Liver (tissue), 8 donors: ENCODE measurements at regions not wholly inside any gene's neighbourhood (a gene's known extent, or its start where the extent isn't known, plus 50 kb on each side); places are given as distances from the start of the nearest gene placed in this dataset.

Experiments
- DNase-seq: peaks from one replicate; pipeline ENCODE4 v3.0.0-alpha.2; 2017; ENCODE audit warnings: low spot score
- H3K27ac ChIP-seq, 2 donors: one replicate each; pipeline ENCODE4 v1.7.0; 2013; ENCODE audit warnings: inconsistent platforms in 2 of 2, low read length in 2 of 2, control low read depth in 1 of 2, low read depth in 1 of 2, mild to moderate bottlenecking in 1 of 2
- H3K27me3 ChIP-seq, 4 donors: one replicate each; pipeline versions ENCODE4 v1.6.1 to v1.7.0; 2013; ENCODE audit warnings: low read length in 3 of 4, inconsistent platforms in 1 of 4, mild to moderate bottlenecking in 1 of 4, moderate library complexity in 1 of 4; ENCODE audit not compliant: control insufficient read depth in 4 of 4, insufficient read depth in 4 of 4
- H3K36me3 ChIP-seq, 4 donors: one replicate each; pipeline versions ENCODE4 v1.6.1 to v1.7.0; 2013; ENCODE audit warnings: low read length in 3 of 4, mild to moderate bottlenecking in 3 of 4, low read depth in 1 of 4, moderate library complexity in 1 of 4; ENCODE audit not compliant: control insufficient read depth in 4 of 4, insufficient read depth in 3 of 4
- H3K4me1 ChIP-seq, 4 donors: one replicate each; pipeline versions ENCODE4 v1.6.1 to v1.7.0; 2013; ENCODE audit warnings: low read length in 3 of 4, mild to moderate bottlenecking in 3 of 4, moderate library complexity in 1 of 4; ENCODE audit not compliant: control insufficient read depth in 4 of 4, insufficient read depth in 4 of 4
- H3K4me3 ChIP-seq, 3 donors: one replicate each; pipeline versions ENCODE4 v1.6.1 to v1.7.0; 2013; ENCODE audit warnings: low read length in 3 of 3, control low read depth in 1 of 3, low read depth in 1 of 3, mild to moderate bottlenecking in 1 of 3
- H3K9ac ChIP-seq, 2 donors: one replicate each; pipeline ENCODE4 v1.7.0; 2013; ENCODE audit warnings: low read length in 2 of 2, mild to moderate bottlenecking in 2 of 2, moderate library complexity in 2 of 2, control low read depth in 1 of 2, low read depth in 1 of 2
- H3K9me3 ChIP-seq, 4 donors: one replicate each; pipeline versions ENCODE4 v1.6.1 to v1.7.0; 2013; ENCODE audit warnings: low read length in 3 of 4; ENCODE audit not compliant: control insufficient read depth in 4 of 4
- ATF3 ChIP-seq: IDR thresholded peaks from 2 replicates; pipeline ENCODE4 v1.6.1; 2016; ENCODE audit warnings: antibody characterized with exemption
- CTCF ChIP-seq: fragments of 150-350 bp; IDR thresholded peaks from 2 replicates; pipeline ENCODE4 v1.5.1; 2017; ENCODE audit warnings: improper control_type of control experiment, low read depth, low read length; ENCODE audit not compliant: missing input control
- EGR1 ChIP-seq, 2 donors: IDR thresholded peaks; 2 replicates each; pipeline ENCODE4 v1.6.1; 2016 to 2018; ENCODE audit warnings: antibody characterized with exemption in 2 of 2, low read depth in 2 of 2
- FOXA2 ChIP-seq: IDR thresholded peaks from 2 replicates; pipeline ENCODE4 v1.6.1; 2016; ENCODE audit warnings: antibody characterized with exemption
- HNF4A ChIP-seq, 2 donors: conservative IDR thresholded peaks; 2 replicates each; pipeline ENCODE4 v1.6.1; 2016; ENCODE audit warnings: antibody characterized with exemption in 2 of 2, mild to moderate bottlenecking in 2 of 2
- HNF4G ChIP-seq: IDR thresholded peaks from 2 replicates; pipeline ENCODE4 v1.6.1; 2016; ENCODE audit warnings: antibody characterized with exemption
- JUND ChIP-seq, 2 donors: IDR thresholded peaks; 2 replicates each; pipeline ENCODE4 v1.6.1; 2016; ENCODE audit warnings: antibody characterized with exemption in 2 of 2
- RAD21 ChIP-seq, 2 donors: IDR thresholded peaks; 2 replicates each; pipeline ENCODE4 v1.6.1; 2016; ENCODE audit warnings: antibody characterized with exemption in 2 of 2, mild to moderate bottlenecking in 2 of 2
- RXRA ChIP-seq, 2 donors: IDR thresholded peaks; 2 replicates each; pipeline ENCODE4 v1.6.1; 2017 to 2018; ENCODE audit warnings: antibody characterized with exemption in 2 of 2, mild to moderate bottlenecking in 1 of 2
- SP1 ChIP-seq: IDR thresholded peaks from 2 replicates; pipeline ENCODE4 v1.6.1; 2018; ENCODE audit warnings: antibody characterized with exemption, mild to moderate bottlenecking
- TAF1 ChIP-seq: conservative IDR thresholded peaks from 2 replicates; pipeline ENCODE4 v1.6.1; 2016; ENCODE audit warnings: antibody characterized with exemption, mild to moderate bottlenecking
- YY1 ChIP-seq: IDR thresholded peaks from 2 replicates; pipeline ENCODE4 v1.6.1; 2016; ENCODE audit warnings: antibody characterized with exemption, mild to moderate bottlenecking
- WGBS: extraction: QIAGEN DNeasy Blood & Tissue Kit; methylation state at CpG from one replicate; pipeline ENCODE4 v1.1.7; 2013; 5-methylcytosine and 5-hydroxymethylcytosine counted together
- TF ChIP-seq, protein P1 (sequence below): IDR thresholded peaks from 2 replicates; pipeline ENCODE4 v1.6.1; 2016; ENCODE audit warnings: antibody characterized with exemption, mild to moderate bottlenecking
- donor health status: healthy.
- donor health status: healthy.
- donor health status: healthy.
- donor health status: healthy.
- donor health status: healthy.

GRCh38 chr10:84935772-84936171, 607.4 kb downstream of the CCSER2 start:
- no peak for TF ChIP-seq TAF1
- no peak for TF ChIP-seq HNF4G
- TF ChIP-seq RXRA (IDR thresholded peaks at IDR 0.05): no peak
- TF ChIP-seq FOXA2: no peak
- TF ChIP-seq EGR1 (IDR thresholded peaks at IDR 0.05; ENCODE audit: low read depth in 2 of 2): no peak
- TF ChIP-seq YY1: no peak
- TF ChIP-seq RAD21 (IDR thresholded peaks at IDR 0.05): no peak
- TF ChIP-seq, protein P1, sequence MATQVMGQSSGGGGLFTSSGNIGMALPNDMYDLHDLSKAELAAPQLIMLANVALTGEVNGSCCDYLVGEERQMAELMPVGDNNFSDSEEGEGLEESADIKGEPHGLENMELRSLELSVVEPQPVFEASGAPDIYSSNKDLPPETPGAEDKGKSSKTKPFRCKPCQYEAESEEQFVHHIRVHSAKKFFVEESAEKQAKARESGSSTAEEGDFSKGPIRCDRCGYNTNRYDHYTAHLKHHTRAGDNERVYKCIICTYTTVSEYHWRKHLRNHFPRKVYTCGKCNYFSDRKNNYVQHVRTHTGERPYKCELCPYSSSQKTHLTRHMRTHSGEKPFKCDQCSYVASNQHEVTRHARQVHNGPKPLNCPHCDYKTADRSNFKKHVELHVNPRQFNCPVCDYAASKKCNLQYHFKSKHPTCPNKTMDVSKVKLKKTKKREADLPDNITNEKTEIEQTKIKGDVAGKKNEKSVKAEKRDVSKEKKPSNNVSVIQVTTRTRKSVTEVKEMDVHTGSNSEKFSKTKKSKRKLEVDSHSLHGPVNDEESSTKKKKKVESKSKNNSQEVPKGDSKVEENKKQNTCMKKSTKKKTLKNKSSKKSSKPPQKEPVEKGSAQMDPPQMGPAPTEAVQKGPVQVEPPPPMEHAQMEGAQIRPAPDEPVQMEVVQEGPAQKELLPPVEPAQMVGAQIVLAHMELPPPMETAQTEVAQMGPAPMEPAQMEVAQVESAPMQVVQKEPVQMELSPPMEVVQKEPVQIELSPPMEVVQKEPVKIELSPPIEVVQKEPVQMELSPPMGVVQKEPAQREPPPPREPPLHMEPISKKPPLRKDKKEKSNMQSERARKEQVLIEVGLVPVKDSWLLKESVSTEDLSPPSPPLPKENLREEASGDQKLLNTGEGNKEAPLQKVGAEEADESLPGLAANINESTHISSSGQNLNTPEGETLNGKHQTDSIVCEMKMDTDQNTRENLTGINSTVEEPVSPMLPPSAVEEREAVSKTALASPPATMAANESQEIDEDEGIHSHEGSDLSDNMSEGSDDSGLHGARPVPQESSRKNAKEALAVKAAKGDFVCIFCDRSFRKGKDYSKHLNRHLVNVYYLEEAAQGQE: no peak
- no peak for TF ChIP-seq SP1
- no peak for TF ChIP-seq CTCF
- TF ChIP-seq ATF3: no peak
- no peak for DNase-seq
- 89% methylated on average over 3 of the region's 3 CpGs for WGBS
- Histone ChIP-seq H3K36me3 (no peaks in the 10 kb centered on the region), H3K4me1 (no peaks in the 10 kb centered on the region), H3K9me3 (no peaks in the 10 kb centered on the region), H3K4me3 (no peak overlapping the region), H3K9ac (no peak overlapping the region), H3K27ac (no peak overlapping the region), H3K27me3 (no peaks in the 10 kb centered on the region)

DNA sequence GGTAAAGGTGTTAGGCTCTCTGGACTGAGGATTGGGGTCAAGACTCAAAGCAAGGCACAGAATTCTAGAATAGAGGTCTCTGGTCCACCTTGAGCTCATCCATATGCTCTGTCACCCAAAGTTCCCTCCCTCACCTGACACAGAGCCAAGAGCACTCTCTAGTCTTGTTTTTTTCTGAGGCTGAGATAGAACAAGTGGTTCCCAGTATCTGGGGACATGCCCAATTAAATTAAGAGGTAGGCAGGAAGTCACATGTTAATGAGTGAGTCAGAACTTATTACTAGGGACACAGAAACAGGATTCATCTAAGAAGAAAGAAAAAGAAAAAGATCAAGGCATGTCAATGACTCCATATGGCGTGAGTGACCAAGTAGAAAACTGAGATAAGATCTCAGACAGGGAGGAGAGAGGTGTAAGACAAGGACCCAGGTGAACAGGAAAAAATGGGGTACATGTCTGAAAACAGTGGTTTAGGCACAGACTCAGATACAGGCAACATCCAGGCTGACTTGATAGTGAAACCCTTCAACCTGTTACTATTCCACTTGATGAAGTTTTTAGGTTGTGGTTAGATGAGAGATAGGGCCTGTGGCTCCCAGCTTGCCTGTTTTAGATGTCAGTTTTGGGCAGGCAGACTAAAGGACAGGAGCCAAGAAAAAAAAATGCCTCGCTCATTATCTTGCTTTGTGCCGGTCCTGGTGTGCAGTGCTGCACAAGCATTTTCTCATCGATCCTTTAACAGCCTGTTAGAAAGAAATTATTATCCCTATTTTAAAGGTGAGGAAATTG, 609.9 kb downstream of the CCSER2 start:
- H3K4me3 ChIP-seq: no peak overlapping the region
- no peaks in the 10 kb centered on the region for H3K27me3 ChIP-seq
- no peaks in the 10 kb centered on the region for H3K9me3 ChIP-seq
- H3K36me3 ChIP-seq: no peaks in the 10 kb centered on the region
- H3K27ac ChIP-seq: no peak overlapping the region
- WGBS: 86% methylated on average over 4 of the region's 4 CpGs
- no peak for DNase-seq
- TF ChIP-seq RAD21 (IDR thresholded peaks at IDR 0.05): no peak
- no peak for TF ChIP-seq JUND (IDR thresholded peaks at IDR 0.05)
- TF ChIP-seq HNF4G: no peak
- no peak for TF ChIP-seq YY1
- no peak for TF ChIP-seq HNF4A (conservative IDR thresholded peaks at IDR 0.05)
- no peak for TF ChIP-seq SP1
- TF ChIP-seq EGR1 (IDR thresholded peaks at IDR 0.05; ENCODE audit: low read depth in 2 of 2): no peak
- TF ChIP-seq TAF1: no peak
- no peak overlapping the region for H3K9ac ChIP-seq
- no peaks in the 10 kb centered on the region for H3K4me1 ChIP-seq
